Stomach (tissue), 4 donors: ENCODE measurements at regions not wholly inside any gene's neighbourhood (a gene's known extent, or its start where the extent isn't known, plus 50 kb on each side); places are given as distances from the start of the nearest gene placed in this dataset.

Experiments
- EP300 ChIP-seq: sonication (generic); formaldehyde crosslinking; IDR thresholded peaks from one replicate; pipeline ENCODE4 v1.6.1; 2017; ENCODE audit warnings: antibody characterized with exemption
- POLR2A ChIP-seq, 4 donors: fragments of 450-650 bp; IDR thresholded peaks; one replicate each; pipeline ENCODE4 v1.6.1; 2016; ENCODE audit warnings: antibody characterized with exemption in 4 of 4, control low read depth in 2 of 4, mild to moderate bottlenecking in 1 of 4, moderate library complexity in 1 of 4
- POLR2AphosphoS5 ChIP-seq, 3 donors: sonication (generic); formaldehyde crosslinking; IDR thresholded peaks; one replicate each; pipeline ENCODE4 v1.6.1; 2016; ENCODE audit warnings: antibody characterized with exemption in 3 of 3
- TF ChIP-seq, protein P1 (sequence below), 7 experiments: fragments of 450-650 bp in 4 of 7; fragments of 200-600 bp in 3 of 7; sonication (generic) in 3 of 7; IDR thresholded peaks; one replicate each; pipeline ENCODE4 v1.5.1; 2016 to 2019; ENCODE audit warnings: antibody characterized with exemption in 7 of 7, control low read depth in 2 of 7, mild to moderate bottlenecking in 1 of 7

DNA sequence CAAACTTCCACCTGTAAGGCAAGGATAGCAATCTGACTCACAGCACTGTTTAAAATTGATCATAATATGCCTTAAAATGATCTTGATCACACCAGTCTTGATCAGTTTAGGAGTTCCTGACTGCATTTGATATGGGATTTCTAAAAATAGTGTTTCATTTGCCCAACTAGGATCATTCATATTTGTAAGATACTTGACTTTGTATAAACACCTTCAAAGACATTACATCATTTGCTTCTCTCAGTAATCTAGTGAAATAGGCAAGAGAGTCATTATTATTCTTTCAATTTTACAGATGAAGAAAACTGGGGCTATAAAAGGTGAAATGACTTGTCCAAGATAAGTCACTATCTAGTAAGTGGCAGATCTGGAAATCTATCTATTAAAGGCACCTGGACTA lies 521.1 kb downstream of the GATA3 start:
- TF ChIP-seq, protein P1, sequence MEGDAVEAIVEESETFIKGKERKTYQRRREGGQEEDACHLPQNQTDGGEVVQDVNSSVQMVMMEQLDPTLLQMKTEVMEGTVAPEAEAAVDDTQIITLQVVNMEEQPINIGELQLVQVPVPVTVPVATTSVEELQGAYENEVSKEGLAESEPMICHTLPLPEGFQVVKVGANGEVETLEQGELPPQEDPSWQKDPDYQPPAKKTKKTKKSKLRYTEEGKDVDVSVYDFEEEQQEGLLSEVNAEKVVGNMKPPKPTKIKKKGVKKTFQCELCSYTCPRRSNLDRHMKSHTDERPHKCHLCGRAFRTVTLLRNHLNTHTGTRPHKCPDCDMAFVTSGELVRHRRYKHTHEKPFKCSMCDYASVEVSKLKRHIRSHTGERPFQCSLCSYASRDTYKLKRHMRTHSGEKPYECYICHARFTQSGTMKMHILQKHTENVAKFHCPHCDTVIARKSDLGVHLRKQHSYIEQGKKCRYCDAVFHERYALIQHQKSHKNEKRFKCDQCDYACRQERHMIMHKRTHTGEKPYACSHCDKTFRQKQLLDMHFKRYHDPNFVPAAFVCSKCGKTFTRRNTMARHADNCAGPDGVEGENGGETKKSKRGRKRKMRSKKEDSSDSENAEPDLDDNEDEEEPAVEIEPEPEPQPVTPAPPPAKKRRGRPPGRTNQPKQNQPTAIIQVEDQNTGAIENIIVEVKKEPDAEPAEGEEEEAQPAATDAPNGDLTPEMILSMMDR (IDR thresholded peaks at IDR 0.05), result no peak
- TF ChIP-seq POLR2A (IDR thresholded peaks at IDR 0.05) (no peak), EP300 (no peak), POLR2AphosphoS5 (IDR thresholded peaks at IDR 0.05) (no peak)
